H1 (cell line): ENCODE measurements at regions not wholly inside any gene's neighbourhood (a gene's known extent, or its start where the extent isn't known, plus 50 kb on each side); places are given as distances from the start of the nearest gene placed in this dataset.

ENCODE experiments used
- CTCF ChIA-PET: fragments of 300-600 bp; sonication (Branson Sonifier 250); formaldehyde crosslinking; loops from one replicate; lab custom pipeline; 2021; ENCODE audit not compliant: partially characterized antibody; lab: Charles Lee
- POLR2A ChIA-PET: fragments of 300-600 bp; sonication (Branson Sonifier 250); formaldehyde crosslinking; loops from one replicate; lab custom pipeline; 2021; ENCODE audit warnings: inconsistent platforms; ENCODE audit not compliant: partially characterized antibody; lab: Charles Lee
- DNase-seq, 2 experiments: peaks; one replicate each; pipeline versions ENCODE4 v3.0.0 to v3.0.0-alpha.2; 2010 to 2022; ENCODE audit warnings: low spot score in 2 of 2, low read depth in 1 of 2, mixed read lengths in 1 of 2
- FAIRE-seq: peaks from 2 replicates; lab custom pipeline; 2011; peaks lifted over from hg19 to GRCh38; lab: Jason Lieb, UNC
- H2AFZ ChIP-seq: 2 replicates; pipeline ENCODE4 v1.8.1; 2012; ENCODE audit warnings: low read length, inconsistent platforms
- H2AK5ac ChIP-seq: 2 replicates; pipeline ENCODE4 v1.6.1; 2013; ENCODE audit warnings: low read depth, low read length
- H2BK120ac ChIP-seq: replicated peaks from 2 replicates; pipeline ENCODE3; 2013; ENCODE audit warnings: low read depth, low read length, inconsistent platforms
- H2BK12ac ChIP-seq: 2 replicates; pipeline ENCODE4 v1.6.1; 2013; ENCODE audit warnings: low read depth, low read length
- H2BK15ac ChIP-seq: 2 replicates; pipeline ENCODE4 v1.6.1; 2013; ENCODE audit warnings: low read length
- H2BK20ac ChIP-seq: 2 replicates; pipeline ENCODE4 v1.6.1; 2013; ENCODE audit warnings: low read length
- H2BK5ac ChIP-seq: 2 replicates; pipeline ENCODE4 v1.6.1; 2013; ENCODE audit warnings: low read depth, low read length
- H3K14ac ChIP-seq: 2 replicates; pipeline ENCODE4 v1.6.1; 2013; ENCODE audit warnings: inconsistent platforms; ENCODE audit not compliant: insufficient read length
- H3K18ac ChIP-seq: 2 replicates; pipeline ENCODE4 v1.6.1; 2013; ENCODE audit warnings: low read length; ENCODE audit errors: extremely low read depth
- H3K23ac ChIP-seq: 2 replicates; pipeline ENCODE4 v1.6.1; 2013; ENCODE audit warnings: inconsistent platforms; ENCODE audit not compliant: insufficient read length
- H3K23me2 ChIP-seq: 2 replicates; pipeline ENCODE4 v1.6.1; 2013; ENCODE audit warnings: low read depth, low read length
- H3K27ac ChIP-seq: 2 replicates; pipeline ENCODE4 v1.6.1; 2011; ENCODE audit warnings: low read depth, low read length, inconsistent platforms
- H3K27me3 ChIP-seq, 4 experiments: replicated peaks in 1 of 4; 1 replicate in 1 of 4; 2 replicates in 3 of 4; pipeline versions ENCODE4 v1.6.1 to v1.8.1; 2011 to 2013; ENCODE audit warnings: low read length in 3 of 4, mild to moderate bottlenecking in 3 of 4, inconsistent platforms in 2 of 4, mixed read lengths in 2 of 4, moderate library complexity in 1 of 4; ENCODE audit not compliant: control insufficient read depth in 3 of 4, insufficient read depth in 3 of 4; ENCODE audit errors: extremely low read depth in 1 of 4
- H3K36me3 ChIP-seq, 4 experiments: 2 replicates each; pipeline versions ENCODE4 v1.6.1 to v1.8.1; 2011 to 2013; ENCODE audit warnings: mild to moderate bottlenecking in 4 of 4, low read length in 3 of 4, moderate library complexity in 2 of 4, control low read depth in 1 of 4, inconsistent platforms in 1 of 4; ENCODE audit not compliant: insufficient read depth in 4 of 4, control insufficient read depth in 2 of 4
- H3K4ac ChIP-seq: replicated peaks from 2 replicates; pipeline ENCODE3; 2013; ENCODE audit warnings: low read length, low read depth, mixed read lengths, inconsistent platforms; ENCODE audit not compliant: insufficient read length
- H3K4me1 ChIP-seq, 4 experiments: replicated peaks in 1 of 4; 1 replicate in 1 of 4; 2 replicates in 3 of 4; pipeline versions ENCODE4 v1.6.1 to v1.8.1; 2011 to 2013; ENCODE audit warnings: low read length in 3 of 4, inconsistent platforms in 2 of 4, mixed read lengths in 1 of 4; ENCODE audit not compliant: insufficient read depth in 4 of 4, control insufficient read depth in 3 of 4
- H3K4me2 ChIP-seq, 2 experiments: 2 replicates each; pipeline versions ENCODE4 v1.6.1 to v1.8.1; 2011 to 2013; ENCODE audit warnings: low read depth in 2 of 2, low read length in 2 of 2, control low read depth in 1 of 2, inconsistent platforms in 1 of 2, mild to moderate bottlenecking in 1 of 2; ENCODE audit not compliant: insufficient read depth in 1 of 2
- H3K4me3 ChIP-seq, 4 experiments: fragments of 200-600, 300-600 bp in 1 of 4; sonication (generic), shearing (Covaris generic), sonication (Bioruptor Twin) in 1 of 4; 2 replicates each; pipeline versions ENCODE4 v1.5.1 to v1.8.1; 2011 to 2016; ENCODE audit warnings: low read length in 4 of 4, low read depth in 3 of 4, control low read depth in 2 of 4, inconsistent platforms in 2 of 4, mild to moderate bottlenecking in 2 of 4, mixed read lengths in 1 of 4, moderate library complexity in 1 of 4; ENCODE audit not compliant: insufficient read depth in 2 of 4; ENCODE audit errors: extremely low read depth in 1 of 4
- H3K56ac ChIP-seq: replicated peaks from 2 replicates; pipeline ENCODE3; 2013; ENCODE audit warnings: low read depth, mild to moderate bottlenecking, mixed read lengths, low read length, inconsistent platforms; ENCODE audit not compliant: insufficient read length
- H3K79me1 ChIP-seq: 2 replicates; pipeline ENCODE4 v1.6.1; 2013; ENCODE audit warnings: low read depth, low read length, control low read depth
- H3K79me2 ChIP-seq, 2 experiments: 2 replicates each; pipeline versions ENCODE4 v1.6.1 to v1.8.1; 2012 to 2013; ENCODE audit warnings: low read length in 2 of 2, mild to moderate bottlenecking in 2 of 2, inconsistent platforms in 1 of 2; ENCODE audit not compliant: insufficient read depth in 2 of 2, control insufficient read depth in 1 of 2
- H3K9ac ChIP-seq, 4 experiments: replicated peaks in 1 of 4; 1 replicate in 1 of 4; 2 replicates in 3 of 4; pipeline versions ENCODE4 v1.6.1 to v1.8.1; 2011 to 2013; ENCODE audit warnings: low read depth in 3 of 4, low read length in 3 of 4, control low read depth in 2 of 4, mild to moderate bottlenecking in 2 of 4, moderate library complexity in 2 of 4, inconsistent platforms in 1 of 4; ENCODE audit errors: extremely low read depth in 1 of 4
- H3K9me3 ChIP-seq, 2 experiments: 2 replicates each; pipeline versions ENCODE4 v1.6.1 to v1.8.1; 2012 to 2013; ENCODE audit warnings: mild to moderate bottlenecking in 2 of 2, moderate library complexity in 2 of 2, control low read depth in 1 of 2, inconsistent platforms in 1 of 2, low read depth in 1 of 2, low read length in 1 of 2, mixed read lengths in 1 of 2; ENCODE audit not compliant: insufficient read depth in 2 of 2
- H4K20me1 ChIP-seq, 2 experiments: replicated peaks in 1 of 2; 2 replicates each; pipeline versions ENCODE3 to v1.8.1; 2011 to 2013; ENCODE audit warnings: inconsistent platforms in 2 of 2, low read length in 2 of 2, mild to moderate bottlenecking in 1 of 2; ENCODE audit not compliant: insufficient read depth in 2 of 2, control insufficient read depth in 1 of 2
- H4K5ac ChIP-seq: 2 replicates; pipeline ENCODE4 v1.6.1; 2013; ENCODE audit warnings: low read length, low read depth, mixed read lengths, inconsistent platforms; ENCODE audit not compliant: insufficient read length
- H4K8ac ChIP-seq: 2 replicates; pipeline ENCODE4 v1.8.0; 2013; ENCODE audit warnings: mild to moderate bottlenecking, moderate library complexity, low read length, inconsistent platforms; ENCODE audit not compliant: insufficient read depth; ENCODE audit errors: extremely low read depth
- H4K91ac ChIP-seq: replicated peaks from 2 replicates; pipeline ENCODE3; 2013; ENCODE audit warnings: low read length, mixed read lengths, inconsistent platforms; ENCODE audit not compliant: insufficient read length
- BRCA1 ChIP-seq: IDR thresholded peaks from 2 replicates; pipeline ENCODE4 v1.6.1; 2012; ENCODE audit warnings: low read depth, low read length, improper control_type of control experiment
- CBX5 ChIP-seq: fragments of 300-800, 300-1000 bp; sonication (generic); IDR thresholded peaks from 2 replicates; pipeline ENCODE4 v1.7.1; 2016; ENCODE audit warnings: antibody characterized with exemption, low read length, low read depth
- CHD1 ChIP-seq: IDR thresholded peaks from 2 replicates; pipeline ENCODE4 v1.6.1; 2012; ENCODE audit warnings: low read depth, low read length, improper control_type of control experiment
- CTBP2 ChIP-seq: IDR thresholded peaks from 2 replicates; pipeline ENCODE4 v1.7.0; 2011; ENCODE audit warnings: borderline replicate concordance, mild to moderate bottlenecking, moderate library complexity, mixed read lengths, low read length; ENCODE audit not compliant: insufficient read depth, insufficient read length
- FOSL1 ChIP-seq: IDR thresholded peaks from 2 replicates; pipeline ENCODE4 v1.6.1; 2011; ENCODE audit warnings: mild to moderate bottlenecking, low read depth, low read length, moderate library complexity; ENCODE audit not compliant: insufficient read depth
- JUN ChIP-seq: IDR thresholded peaks from 2 replicates; pipeline ENCODE4 v1.6.1; 2011; ENCODE audit warnings: low read depth, mild to moderate bottlenecking, improper control_type of control experiment, low read length
- MAFK ChIP-seq: IDR thresholded peaks from 2 replicates; pipeline ENCODE4 v1.6.1; 2012; ENCODE audit warnings: low read depth, mild to moderate bottlenecking, improper control_type of control experiment, low read length
- PHF8 ChIP-seq: fragments of 200-600 bp; sonication (generic); conservative IDR thresholded peaks from 2 replicates; pipeline ENCODE4 v1.7.1; 2012; ENCODE audit warnings: low read depth, mild to moderate bottlenecking, inconsistent platforms, low read length, moderate library complexity
- SIN3A ChIP-seq, 2 experiments: IDR thresholded peaks in 1 of 2; conservative IDR thresholded peaks in 1 of 2; 2 replicates each; pipeline ENCODE4 v1.6.1; 2011 to 2012; ENCODE audit warnings: low read length in 2 of 2, improper control_type of control experiment in 1 of 2, low read depth in 1 of 2, mild to moderate bottlenecking in 1 of 2
- SIRT6 ChIP-seq: IDR thresholded peaks from one replicate; pipeline ENCODE4 v1.7.1; 2012; ENCODE audit warnings: low read length, inconsistent platforms
- SP1 ChIP-seq: IDR thresholded peaks from 2 replicates; pipeline ENCODE4 v1.6.1; 2011; ENCODE audit warnings: low read depth, low read length
- YY1 ChIP-seq: IDR thresholded peaks from 2 replicates; pipeline ENCODE4 v1.6.1; 2011; ENCODE audit warnings: low read depth, mild to moderate bottlenecking, low read length
- WGBS, 2 experiments: shearing (Covaris generic) in 1 of 2; methylation state at CpG; one replicate each; pipeline versions ENCODE4 v1.1.6 to v1.1.7; 2013 to 2015; ENCODE audit warnings: low lambda C conversion rate in 2 of 2, mixed read lengths in 2 of 2, inconsistent platforms in 1 of 2, low coverage in 1 of 2, missing lambda C conversion rate in 1 of 2; ENCODE audit not compliant: insufficient replicate concordance in 2 of 2, insufficient coverage in 1 of 2, insufficient read length in 1 of 2; ENCODE audit errors: extremely low coverage in 1 of 2, missing lambda C conversion rate in 1 of 2; 5-methylcytosine and 5-hydroxymethylcytosine counted together
- TF ChIP-seq, protein P1 (sequence below): IDR thresholded peaks from 2 replicates; pipeline ENCODE4 v1.6.1; 2012; ENCODE audit warnings: inconsistent platforms

DNA sequence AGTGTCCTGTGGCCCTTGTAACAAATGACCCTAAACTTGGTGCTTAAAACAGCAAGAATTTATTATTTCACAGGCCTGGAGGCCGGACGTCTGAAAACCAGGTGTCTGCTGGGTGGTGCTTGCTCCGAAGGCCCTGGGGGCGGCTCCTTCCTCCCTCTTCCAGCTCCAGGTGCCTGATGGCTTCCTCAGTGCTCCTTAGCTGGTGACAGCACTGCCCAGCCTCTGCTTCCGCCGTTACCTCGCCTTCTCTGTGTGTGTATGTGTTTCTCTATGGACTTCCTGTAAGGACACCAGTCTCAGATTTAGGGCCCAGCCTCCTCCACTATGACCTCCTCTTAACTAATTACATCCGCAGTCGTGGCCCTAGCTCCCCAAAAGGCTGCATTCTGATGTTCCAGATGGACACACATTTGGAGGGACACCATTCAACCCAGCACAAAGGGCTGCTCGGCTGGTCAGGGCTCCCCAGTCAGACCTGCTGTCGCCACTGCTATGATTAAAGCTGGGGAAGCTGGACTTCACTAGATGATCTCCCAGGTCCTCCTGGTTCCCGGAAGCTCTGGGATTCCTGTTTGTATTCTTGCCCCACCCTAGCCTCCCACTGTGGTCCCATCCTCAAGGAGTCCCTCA is 172.8 kb downstream of the IRF8 start:
- Histone ChIP-seq H2BK15ac (no peak overlapping the region), H2BK120ac (no peak overlapping the region), H2AFZ (no peak overlapping the region), H4K8ac (no peak overlapping the region), H3K23ac (no peak overlapping the region), H3K9ac (no peak overlapping the region), H2AK5ac (no peak overlapping the region), H2BK20ac (no peak overlapping the region), H3K27me3 (peaks cover 0 to 2% (median 0%) of the 10 kb centered on the region in 4 experiments; a peak in 2 of 7 replicates), H3K18ac (no peak overlapping the region), H3K79me2 (no peaks in the 10 kb centered on the region), H3K4me1 (peaks cover 2 to 15% (median 5%) of the 10 kb centered on the region in 4 experiments; a peak in 6 of 7 replicates), H3K4me3 (no peak overlapping the region), H3K4ac (no peak overlapping the region), H3K23me2 (no peaks in the 10 kb centered on the region), H4K91ac (no peak overlapping the region), H4K5ac (no peak overlapping the region), H3K27ac (no peak overlapping the region), H2BK12ac (no peak overlapping the region), H3K36me3 (no peaks in the 10 kb centered on the region), H3K79me1 (no peaks in the 10 kb centered on the region), H2BK5ac (no peak overlapping the region), H3K9me3 (no peaks in the 10 kb centered on the region), H4K20me1 (peaks cover 0 to 3% of the 10 kb centered on the region in 2 experiments), H3K56ac (no peak overlapping the region), H3K14ac (no peak overlapping the region), H3K4me2 (no peak overlapping the region)
- DNase-seq (no peak), FAIRE-seq (no peak)
- WGBS, 2 experiments: 82% methylated on average over 12 of the region's 12 CpGs; no CpG with 5 or more reads in 1 of the 2 experiments
- CTCF ChIA-PET: interaction anchor here (0.9 to 4.9 kb wide), 14 partner anchors 8 to 447 kb away, joined by 3 to 75 read pairs (median 6); no protein-coding TSS in a partner anchor
- no peak for TF ChIP-seq PHF8
- TF ChIP-seq FOSL1: no peak
- TF ChIP-seq CBX5: no peak
- TF ChIP-seq, protein P1, sequence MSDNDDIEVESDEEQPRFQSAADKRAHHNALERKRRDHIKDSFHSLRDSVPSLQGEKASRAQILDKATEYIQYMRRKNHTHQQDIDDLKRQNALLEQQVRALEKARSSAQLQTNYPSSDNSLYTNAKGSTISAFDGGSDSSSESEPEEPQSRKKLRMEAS: no peak
- TF ChIP-seq SP1: no peak
- TF ChIP-seq CHD1: no peak
- no peak for TF ChIP-seq MAFK
- no peak for TF ChIP-seq SIN3A (conservative IDR thresholded peaks at IDR 0.05 in 1 of 2, IDR thresholded peaks at IDR 0.05 in 1 of 2; ENCODE audit: low read depth in 1 of 2, low read length in 2 of 2)
- no peak for TF ChIP-seq JUN
- TF ChIP-seq YY1: no peak
- no peak for TF ChIP-seq BRCA1
- no peak for TF ChIP-seq CTBP2
- no peak for TF ChIP-seq SIRT6
- POLR2A ChIA-PET: no interaction called here
